ENCODE measurements at regions not wholly inside any gene's neighbourhood (a gene's known extent, or its start where the extent isn't known, plus 50 kb on each side); places are given as distances from the start of the nearest gene placed in this dataset.
"Not testable (repeated sequence)": the region's sequence is repeated elsewhere in the genome, so short reads cannot be mapped to it uniquely, and the experiment has no call there.

DNA sequence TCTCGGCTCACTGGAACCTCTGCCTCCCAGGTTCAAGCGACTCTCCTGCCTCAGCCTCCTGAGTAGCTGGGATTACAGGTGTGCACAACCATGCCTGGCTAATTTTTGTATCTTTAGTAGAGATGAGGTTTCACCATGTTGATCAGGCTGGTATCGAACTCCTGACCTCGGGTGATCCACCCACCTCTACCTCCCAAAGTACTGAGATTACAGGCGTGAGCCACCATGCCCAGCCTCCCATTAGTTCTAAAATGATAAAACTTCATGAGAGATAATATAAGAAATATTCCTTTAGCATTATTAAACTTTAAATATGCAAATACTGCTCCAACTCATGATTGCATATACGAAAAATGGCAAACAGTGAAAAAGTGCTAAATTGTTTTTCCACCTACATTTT lies 793.6 kb upstream of the CDH10 start:
- TF ChIP-seq BACH1 (IDR thresholded peaks at IDR 0.05; ENCODE audit: low read length); YY1 (IDR thresholded peaks at IDR 0.05; ENCODE audit: low read depth, low read length); POLR2A (IDR thresholded peaks at IDR 0.05; ENCODE audit: control extremely low read depth in 1 of 2, low read depth in 2 of 2, low read length in 2 of 2); FOSL1 (IDR thresholded peaks at IDR 0.05; ENCODE audit: insufficient read depth, low read depth, low read length); NANOG (IDR thresholded peaks at IDR 0.05; ENCODE audit: insufficient read depth, low read depth, low read length, poor library complexity, severe bottlenecking); RXRA (IDR thresholded peaks at IDR 0.05; ENCODE audit: insufficient read depth, low read depth, low read length); TAF1 (IDR thresholded peaks at IDR 0.05; ENCODE audit: low read depth, low read length): not testable (repeated sequence)
- TF ChIP-seq, protein P1, sequence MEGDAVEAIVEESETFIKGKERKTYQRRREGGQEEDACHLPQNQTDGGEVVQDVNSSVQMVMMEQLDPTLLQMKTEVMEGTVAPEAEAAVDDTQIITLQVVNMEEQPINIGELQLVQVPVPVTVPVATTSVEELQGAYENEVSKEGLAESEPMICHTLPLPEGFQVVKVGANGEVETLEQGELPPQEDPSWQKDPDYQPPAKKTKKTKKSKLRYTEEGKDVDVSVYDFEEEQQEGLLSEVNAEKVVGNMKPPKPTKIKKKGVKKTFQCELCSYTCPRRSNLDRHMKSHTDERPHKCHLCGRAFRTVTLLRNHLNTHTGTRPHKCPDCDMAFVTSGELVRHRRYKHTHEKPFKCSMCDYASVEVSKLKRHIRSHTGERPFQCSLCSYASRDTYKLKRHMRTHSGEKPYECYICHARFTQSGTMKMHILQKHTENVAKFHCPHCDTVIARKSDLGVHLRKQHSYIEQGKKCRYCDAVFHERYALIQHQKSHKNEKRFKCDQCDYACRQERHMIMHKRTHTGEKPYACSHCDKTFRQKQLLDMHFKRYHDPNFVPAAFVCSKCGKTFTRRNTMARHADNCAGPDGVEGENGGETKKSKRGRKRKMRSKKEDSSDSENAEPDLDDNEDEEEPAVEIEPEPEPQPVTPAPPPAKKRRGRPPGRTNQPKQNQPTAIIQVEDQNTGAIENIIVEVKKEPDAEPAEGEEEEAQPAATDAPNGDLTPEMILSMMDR (IDR thresholded peaks at IDR 0.05; ENCODE audit: control extremely low read depth in 1 of 3, insufficient read depth in 1 of 3, low read depth in 1 of 3, low read length in 3 of 3): not testable (repeated sequence)
- TF ChIP-seq, protein P2, sequence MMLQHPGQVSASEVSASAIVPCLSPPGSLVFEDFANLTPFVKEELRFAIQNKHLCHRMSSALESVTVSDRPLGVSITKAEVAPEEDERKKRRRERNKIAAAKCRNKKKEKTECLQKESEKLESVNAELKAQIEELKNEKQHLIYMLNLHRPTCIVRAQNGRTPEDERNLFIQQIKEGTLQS (IDR thresholded peaks at IDR 0.05; ENCODE audit: insufficient read depth, low read depth, low read length): not testable (repeated sequence)

Measured in H1 (cell line).